PC-3 (cell line): ENCODE measurements at regions not wholly inside any gene's neighbourhood (a gene's known extent, or its start where the extent isn't known, plus 50 kb on each side); places are given as distances from the start of the nearest gene placed in this dataset.

Experiments used
- EZH2 ChIP-seq: fragments of 300-600 bp; sonication (generic); IDR thresholded peaks from one replicate; pipeline ENCODE4 v1.6.1; 2017; ENCODE audit warnings: antibody characterized with exemption, mild to moderate bottlenecking, low read length; ENCODE audit not compliant: unreplicated experiment
- TF ChIP-seq, protein P1 (sequence below): fragments of 300-600 bp; sonication (generic); conservative IDR thresholded peaks from 2 replicates; pipeline ENCODE4 v1.5.1; 2017; ENCODE audit warnings: antibody characterized with exemption, low read depth, mild to moderate bottlenecking, low read length

GRCh38 chr10:10872035-10872673, 145.5 kb upstream of the CELF2 start:
- TF ChIP-seq, protein P1, sequence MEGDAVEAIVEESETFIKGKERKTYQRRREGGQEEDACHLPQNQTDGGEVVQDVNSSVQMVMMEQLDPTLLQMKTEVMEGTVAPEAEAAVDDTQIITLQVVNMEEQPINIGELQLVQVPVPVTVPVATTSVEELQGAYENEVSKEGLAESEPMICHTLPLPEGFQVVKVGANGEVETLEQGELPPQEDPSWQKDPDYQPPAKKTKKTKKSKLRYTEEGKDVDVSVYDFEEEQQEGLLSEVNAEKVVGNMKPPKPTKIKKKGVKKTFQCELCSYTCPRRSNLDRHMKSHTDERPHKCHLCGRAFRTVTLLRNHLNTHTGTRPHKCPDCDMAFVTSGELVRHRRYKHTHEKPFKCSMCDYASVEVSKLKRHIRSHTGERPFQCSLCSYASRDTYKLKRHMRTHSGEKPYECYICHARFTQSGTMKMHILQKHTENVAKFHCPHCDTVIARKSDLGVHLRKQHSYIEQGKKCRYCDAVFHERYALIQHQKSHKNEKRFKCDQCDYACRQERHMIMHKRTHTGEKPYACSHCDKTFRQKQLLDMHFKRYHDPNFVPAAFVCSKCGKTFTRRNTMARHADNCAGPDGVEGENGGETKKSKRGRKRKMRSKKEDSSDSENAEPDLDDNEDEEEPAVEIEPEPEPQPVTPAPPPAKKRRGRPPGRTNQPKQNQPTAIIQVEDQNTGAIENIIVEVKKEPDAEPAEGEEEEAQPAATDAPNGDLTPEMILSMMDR = no peak
- TF ChIP-seq EZH2 = no peak
